ENCODE measurements at regions not wholly inside any gene's neighbourhood (a gene's known extent, or its start where the extent isn't known, plus 50 kb on each side); places are given as distances from the start of the nearest gene placed in this dataset.

GRCh38 chr15:29883126-29883525 lies 60.9 kb upstream of the TJP1 start:
- no peaks in the 10 kb centered on the region for H4K20me1 ChIP-seq (replicated peaks in 1 of 2; ENCODE audit: control insufficient read depth in 1 of 2, insufficient read depth in 2 of 2, low read length in 2 of 2)
- no peaks in the 10 kb centered on the region for H3K27me3 ChIP-seq (replicated peaks in 1 of 4; ENCODE audit: control insufficient read depth in 3 of 4, extremely low read depth in 1 of 4, insufficient read depth in 3 of 4, low read length in 3 of 4)
- H3K36me3 ChIP-seq (ENCODE audit: control insufficient read depth in 2 of 4, insufficient read depth in 4 of 4, low read length in 3 of 4), result no peaks in the 10 kb centered on the region
- peak overlapping the region; percentile 91 for H2AFZ ChIP-seq (ENCODE audit: low read length)
- CTCF ChIA-PET (ENCODE audit: partially characterized antibody), result interaction anchor here (1.1 to 1.5 kb wide), 2 partner anchors 9 to 43 kb away, joined by 3 to 6 read pairs; no protein-coding TSS in a partner anchor
- H3K79me2 ChIP-seq (ENCODE audit: control insufficient read depth in 1 of 2, insufficient read depth in 2 of 2, low read length in 2 of 2), result no peaks in the 10 kb centered on the region
- H4K5ac ChIP-seq (ENCODE audit: insufficient read length, low read depth, low read length), result no peak overlapping the region
- no peak overlapping the region for H3K27ac ChIP-seq (ENCODE audit: low read depth, low read length)
- no peak overlapping the region for H3K4ac ChIP-seq (replicated peaks; ENCODE audit: insufficient read length, low read depth, low read length)
- no peak overlapping the region for H4K91ac ChIP-seq (replicated peaks; ENCODE audit: insufficient read length, low read length)
- H2BK20ac ChIP-seq (ENCODE audit: low read length), result no peak overlapping the region
- no peaks in the 10 kb centered on the region for H3K23me2 ChIP-seq (ENCODE audit: low read depth, low read length)
- no peak overlapping the region for H4K8ac ChIP-seq (ENCODE audit: extremely low read depth, insufficient read depth, low read length)
- H2BK15ac ChIP-seq (ENCODE audit: low read length), result no peak overlapping the region
- H3K79me1 ChIP-seq (ENCODE audit: low read depth, low read length), result no peaks in the 10 kb centered on the region
- no peak overlapping the region for H3K9ac ChIP-seq (replicated peaks in 1 of 4; ENCODE audit: extremely low read depth in 1 of 4, low read depth in 3 of 4, low read length in 3 of 4)
- no peak overlapping the region for H3K56ac ChIP-seq (replicated peaks; ENCODE audit: insufficient read length, low read depth, low read length)
- no peak overlapping the region for H2BK120ac ChIP-seq (replicated peaks; ENCODE audit: low read depth, low read length)
- no peak overlapping the region for H3K18ac ChIP-seq (ENCODE audit: extremely low read depth, low read length)
- no peaks in the 10 kb centered on the region for H3K9me3 ChIP-seq (ENCODE audit: insufficient read depth in 2 of 2, low read depth in 1 of 2, low read length in 1 of 2)
- no peak overlapping the region for H3K4me2 ChIP-seq (ENCODE audit: insufficient read depth in 1 of 2, low read depth in 2 of 2, low read length in 2 of 2)
- peaks cover 0 to 3% (median 0%) of the 10 kb centered on the region in 4 experiments; a peak in 1 of 7 replicates for H3K4me1 ChIP-seq (replicated peaks in 1 of 4; ENCODE audit: control insufficient read depth in 3 of 4, insufficient read depth in 4 of 4, low read length in 3 of 4)
- H2BK5ac ChIP-seq (ENCODE audit: low read depth, low read length), result no peak overlapping the region
- no peak overlapping the region for H2BK12ac ChIP-seq (ENCODE audit: low read depth, low read length)
- H2AK5ac ChIP-seq (ENCODE audit: low read depth, low read length), result no peak overlapping the region
- H3K23ac ChIP-seq (ENCODE audit: insufficient read length), result no peak overlapping the region
- no peak overlapping the region for H3K14ac ChIP-seq (ENCODE audit: insufficient read length)
- POLR2A ChIA-PET (ENCODE audit: partially characterized antibody), result interaction anchor here (0.6 kb wide), 1 partner anchor 11 kb away, joined by 3 read pairs; no protein-coding TSS in a partner anchor
- DNase-seq (ENCODE audit: low read depth in 1 of 2, low spot score in 2 of 2) (no peak), FAIRE-seq (peak; percentile 65)
- no peak overlapping the region for H3K4me3 ChIP-seq (ENCODE audit: extremely low read depth in 1 of 4, insufficient read depth in 2 of 4, low read depth in 3 of 4, low read length in 4 of 4)
- WGBS, 2 experiments (ENCODE audit: extremely low coverage in 1 of 2, insufficient coverage in 1 of 2, insufficient read length in 1 of 2, insufficient replicate concordance in 2 of 2, low coverage in 1 of 2, low lambda C conversion rate in 2 of 2, missing lambda C conversion rate in 1 of 2), result 34% methylated on average over 3 of the region's 3 CpGs; no CpG with 5 or more reads in 1 of the 2 experiments
- no peak for TF ChIP-seq SIX5 (IDR thresholded peaks at IDR 0.05; ENCODE audit: low read depth, low read length)
- no peak for TF ChIP-seq SIRT6 (IDR thresholded peaks at IDR 0.05; ENCODE audit: low read length)
- TF ChIP-seq KDM4A (IDR thresholded peaks at IDR 0.05; ENCODE audit: low read depth, low read length, severe bottlenecking), result no peak
- TF ChIP-seq EGR1 (IDR thresholded peaks at IDR 0.05; ENCODE audit: borderline replicate concordance, low read depth, low read length), result no peak
- TF ChIP-seq SP2 (IDR thresholded peaks at IDR 0.05; ENCODE audit: low read length), result no peak
- no peak for TF ChIP-seq TAF7 (optimal IDR thresholded peaks at IDR 0.05; ENCODE audit: borderline replicate concordance, low read depth, low read length)
- no peak for TF ChIP-seq EZH2 (IDR thresholded peaks at IDR 0.05; ENCODE audit: low read depth, low read length, severe bottlenecking)
- TF ChIP-seq TBP (IDR thresholded peaks at IDR 0.05; ENCODE audit: low read depth, low read length), result no peak
- TF ChIP-seq BRCA1 (IDR thresholded peaks at IDR 0.05; ENCODE audit: low read depth, low read length), result no peak
- no peak for TF ChIP-seq E2F6 (IDR thresholded peaks at IDR 0.05)
- no peak for TF ChIP-seq POLR2AphosphoS5 (IDR thresholded peaks at IDR 0.05; ENCODE audit: low read depth, low read length)
- TF ChIP-seq FOSL1 (IDR thresholded peaks at IDR 0.05; ENCODE audit: insufficient read depth, low read depth, low read length), result no peak
- no peak for TF ChIP-seq HDAC2 (IDR thresholded peaks at IDR 0.05; ENCODE audit: borderline replicate concordance in 1 of 2, low read depth in 2 of 2, low read length in 2 of 2)
- TF ChIP-seq, protein P1, sequence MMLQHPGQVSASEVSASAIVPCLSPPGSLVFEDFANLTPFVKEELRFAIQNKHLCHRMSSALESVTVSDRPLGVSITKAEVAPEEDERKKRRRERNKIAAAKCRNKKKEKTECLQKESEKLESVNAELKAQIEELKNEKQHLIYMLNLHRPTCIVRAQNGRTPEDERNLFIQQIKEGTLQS (IDR thresholded peaks at IDR 0.05; ENCODE audit: insufficient read depth, low read depth, low read length), result no peak
